ENCODE measurements at regions not wholly inside any gene's neighbourhood (a gene's known extent, or its start where the extent isn't known, plus 50 kb on each side); places are given as distances from the start of the nearest gene placed in this dataset.
"Not testable (repeated sequence)": the region's sequence is repeated elsewhere in the genome, so short reads cannot be mapped to it uniquely, and the experiment has no call there.

DNA sequence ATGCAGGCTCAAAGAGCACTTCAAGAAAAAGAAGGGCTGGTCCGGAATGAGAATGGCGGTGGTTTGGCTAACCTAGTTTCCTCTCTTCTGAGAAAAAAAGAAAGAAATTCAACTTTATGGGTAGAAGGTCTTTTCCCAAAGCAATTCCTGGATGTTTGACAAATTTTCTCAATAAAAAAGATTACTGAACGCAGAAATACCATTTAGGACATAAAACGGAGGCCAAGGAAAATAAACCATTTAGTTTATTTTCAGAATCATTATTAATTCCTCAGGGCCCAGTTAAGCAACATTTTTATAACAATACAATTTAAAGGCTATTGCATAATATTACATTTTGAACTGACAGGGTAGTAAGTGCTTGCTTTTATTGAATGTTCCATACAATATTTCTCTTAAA is 284.6 kb upstream of the ANKRD30A start:
- no peak for DNase-seq

DNA sequence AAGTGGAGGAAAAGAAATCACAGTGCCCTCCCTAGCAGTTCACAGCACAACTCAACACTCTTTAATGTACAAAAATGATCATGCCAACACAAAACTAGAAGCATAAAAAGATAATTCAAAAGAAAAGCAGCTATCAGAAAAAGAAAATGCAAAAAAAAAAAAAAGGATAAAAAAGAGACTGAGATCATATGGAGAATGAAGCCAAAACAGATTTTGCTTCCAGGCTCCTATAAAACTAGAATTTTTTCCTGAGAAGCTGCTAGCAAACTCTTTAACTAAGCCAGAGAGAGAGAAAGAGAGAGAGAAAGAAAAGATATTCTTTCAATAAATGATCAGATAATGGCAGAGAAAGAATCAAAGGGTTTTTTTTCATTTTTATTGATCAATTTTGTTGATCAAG is 288.0 kb upstream of the ANKRD30A start:
- DNase-seq = no peak

DNA sequence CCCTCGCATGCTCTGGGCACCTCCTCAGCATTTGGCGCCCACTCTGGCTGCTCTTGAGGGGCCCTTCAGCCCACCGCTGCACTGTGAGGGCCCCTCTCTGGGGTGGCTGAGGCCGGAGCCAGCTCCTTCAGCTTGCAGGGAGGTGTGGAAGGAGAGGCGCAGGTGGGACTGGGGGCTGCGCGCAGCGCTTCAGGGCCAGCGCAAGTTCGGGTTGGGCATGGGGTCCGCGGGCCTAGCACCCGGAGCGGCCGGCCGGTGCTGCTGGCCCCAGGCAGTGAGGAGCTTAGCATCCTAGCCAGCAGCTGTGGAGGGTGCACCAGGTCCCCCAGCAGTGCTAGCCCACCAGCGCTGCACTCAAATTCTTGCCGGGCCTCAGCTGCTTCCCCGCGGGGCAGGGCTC is 305.6 kb upstream of the ANKRD30A start:
- no peak for DNase-seq

DNA sequence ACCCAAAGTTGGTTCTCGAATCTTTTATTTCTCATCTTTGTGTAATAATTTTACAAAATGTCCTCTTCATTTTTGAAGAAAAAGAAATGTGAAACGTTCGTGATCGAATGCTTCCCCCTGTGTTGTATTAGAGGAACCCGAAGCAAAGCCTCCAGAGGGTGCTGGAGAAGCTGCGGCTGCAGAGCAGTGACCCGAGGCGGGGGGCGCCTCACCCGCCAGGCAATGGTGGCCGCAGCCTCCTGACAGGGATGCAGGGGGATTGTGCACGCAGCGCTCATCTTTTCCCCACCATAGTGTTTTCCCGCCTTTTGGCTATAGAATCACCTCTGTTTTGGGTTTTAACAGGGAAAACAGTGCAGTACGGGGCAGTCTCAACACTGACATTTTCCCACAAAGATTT is 307.5 kb upstream of the ANKRD30A start:
- no peak for DNase-seq

DNA sequence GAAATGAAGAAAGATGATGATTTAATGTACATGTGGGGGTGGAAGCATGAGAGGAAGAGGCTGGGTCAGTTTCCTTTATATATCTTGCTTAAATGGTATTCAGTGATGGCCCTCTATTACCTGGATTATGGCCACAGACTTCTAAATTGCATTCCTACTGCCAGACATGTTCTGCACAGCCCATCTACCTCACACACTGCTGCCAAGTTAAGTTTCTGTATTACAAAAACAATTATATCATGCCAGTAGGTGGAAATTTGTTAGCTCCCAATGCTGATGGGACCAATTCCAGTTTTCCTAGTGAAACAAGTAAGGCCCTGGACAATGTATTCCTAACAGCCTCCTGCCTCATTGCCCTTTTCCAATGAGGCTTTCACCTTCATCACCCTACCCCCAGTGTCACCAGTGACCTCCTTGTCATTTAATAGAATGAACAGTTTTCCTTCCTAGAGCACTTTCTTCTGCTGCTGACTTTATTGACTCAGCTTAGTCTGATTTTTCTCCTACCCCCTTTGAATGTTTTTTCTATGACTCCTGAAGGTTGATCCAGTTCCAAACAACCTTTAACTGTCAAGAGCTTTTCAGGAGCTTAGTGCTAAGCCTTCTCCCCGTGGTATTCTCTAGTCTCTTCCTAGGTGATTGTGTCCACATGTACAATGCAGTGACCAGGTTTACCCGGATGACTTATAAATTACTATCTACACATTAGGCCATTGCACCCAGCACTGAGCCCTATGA is 316.6 kb upstream of the ANKRD30A start:
- no peak for DNase-seq

DNA sequence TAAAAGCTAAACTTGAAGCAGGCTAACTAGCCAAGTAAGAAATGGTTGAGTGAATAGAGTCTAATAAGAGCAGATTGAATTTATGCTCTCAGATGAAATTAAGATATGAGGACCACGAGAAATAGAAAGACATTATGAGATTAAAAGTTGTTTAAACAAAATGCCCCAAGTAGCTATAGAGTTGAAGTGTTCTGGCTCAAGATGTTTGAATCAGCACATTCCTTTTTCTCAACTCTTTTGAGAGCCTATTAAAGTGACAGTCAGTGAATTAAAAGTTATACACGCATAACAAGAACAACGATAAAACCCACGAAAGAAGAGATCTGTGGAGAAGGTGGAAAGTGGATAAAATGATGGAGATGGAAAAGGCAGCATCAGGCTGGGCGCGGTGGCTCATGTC is 322.2 kb upstream of the ANKRD30A start:
- no peak for DNase-seq

DNA sequence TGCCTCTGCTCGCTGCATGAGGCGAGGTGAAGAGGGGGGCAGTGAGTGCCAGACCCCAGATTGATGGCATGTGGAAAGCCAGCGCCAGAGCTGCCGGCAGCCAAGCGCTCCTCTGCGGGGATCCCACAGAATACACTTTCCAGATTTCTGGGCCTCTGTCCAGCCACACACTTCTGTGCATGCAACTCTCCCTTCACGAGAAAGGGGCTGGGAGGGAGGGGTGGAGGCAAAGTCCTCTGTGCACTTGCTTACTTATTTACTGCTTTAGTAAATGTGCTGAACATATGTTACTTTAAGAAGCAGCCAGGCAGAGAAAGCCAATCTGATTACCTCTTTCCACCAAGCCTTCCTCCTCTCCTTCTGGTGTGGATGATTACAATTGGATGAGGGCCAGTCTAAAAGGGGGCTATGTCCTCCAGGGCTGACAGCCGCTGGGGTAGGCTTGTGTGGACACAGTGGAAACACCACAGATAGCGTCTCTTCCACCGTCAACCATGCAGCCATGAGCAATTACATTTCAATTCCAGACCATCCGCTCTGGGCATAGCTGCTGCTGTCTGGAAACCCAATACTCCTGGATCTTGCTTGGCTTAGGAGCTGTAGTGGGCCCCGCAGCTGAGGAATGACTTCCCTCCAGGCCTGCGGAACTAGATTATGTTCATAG is 322.8 kb upstream of the ANKRD30A start:
- no peak for DNase-seq

DNA sequence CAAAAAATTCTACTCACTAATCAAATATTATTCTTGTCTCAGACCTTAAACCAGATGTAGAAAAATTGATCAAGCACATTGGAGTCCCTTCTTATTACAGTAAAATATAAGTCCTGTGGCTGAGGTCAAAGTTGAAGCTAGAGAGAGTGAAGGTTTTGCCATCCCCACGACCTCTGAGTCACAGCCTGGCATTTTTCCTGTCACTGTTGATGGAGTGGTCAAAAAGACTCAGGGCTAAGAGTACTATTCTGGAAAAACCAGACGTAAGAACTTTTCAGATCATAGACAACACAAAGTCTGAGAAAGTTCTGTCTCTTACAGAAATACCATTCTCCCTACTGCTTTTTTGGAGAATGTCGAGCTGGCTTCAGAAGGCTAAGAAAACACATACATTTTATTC is 323.7 kb upstream of the ANKRD30A start:
- no peak for DNase-seq

DNA sequence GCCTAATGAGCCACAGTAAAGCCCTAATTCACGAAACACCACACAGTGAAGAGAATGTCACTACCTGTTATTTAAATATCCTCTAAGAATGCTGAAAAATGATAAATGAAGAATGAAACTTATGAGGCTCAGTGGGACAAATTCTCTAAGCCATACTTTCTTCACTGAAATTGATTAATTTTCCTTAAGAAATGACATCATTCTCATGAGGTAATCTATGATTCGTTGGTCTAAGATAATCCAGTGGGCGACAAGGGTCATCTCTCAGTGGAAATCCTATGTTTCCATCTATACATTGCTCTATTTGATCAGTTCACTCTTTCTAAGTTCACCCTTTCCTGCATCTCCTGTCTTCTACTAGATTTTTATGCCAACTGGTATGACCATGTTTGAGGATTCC is 330.4 kb upstream of the ANKRD30A start:
- no peak for DNase-seq

DNA sequence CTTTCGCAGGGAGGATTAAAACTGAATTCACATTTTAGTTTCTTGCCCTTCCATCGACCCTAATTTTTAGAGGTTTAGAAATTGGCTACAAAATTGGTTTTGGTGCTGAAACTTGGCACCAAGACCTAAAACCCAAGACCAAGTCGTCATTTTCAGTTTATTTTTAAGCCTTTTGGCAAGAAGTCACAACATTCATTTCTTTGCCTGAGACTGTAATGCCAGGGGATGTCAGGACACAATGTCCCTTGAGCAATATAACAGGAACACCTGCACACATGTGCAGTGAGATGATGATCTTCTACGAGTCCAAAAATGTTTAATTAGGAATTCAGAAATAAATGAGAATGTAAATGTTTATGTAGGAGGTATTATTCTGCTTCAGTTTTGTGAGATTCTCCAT is 335.4 kb upstream of the ANKRD30A start:
- no peak for DNase-seq

DNA sequence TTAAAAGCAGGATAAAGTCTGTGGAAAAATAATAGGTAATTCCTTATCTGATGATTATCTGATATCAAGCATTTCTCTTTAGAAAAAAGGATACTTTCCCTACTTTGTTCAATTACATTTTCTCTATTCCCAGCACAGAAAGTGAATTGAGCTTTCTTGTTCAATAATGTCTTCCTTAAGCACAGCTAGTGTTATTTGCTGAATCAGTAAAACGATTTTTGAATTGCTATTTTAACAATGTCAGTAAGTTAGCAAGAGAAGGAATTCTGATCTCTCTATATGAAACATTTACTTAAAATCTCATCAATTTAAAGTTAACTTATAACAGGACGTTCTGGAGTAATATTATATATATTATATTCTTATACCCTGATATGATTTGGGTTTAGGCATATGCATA is 337.2 kb upstream of the ANKRD30A start:
- no peak for DNase-seq

DNA sequence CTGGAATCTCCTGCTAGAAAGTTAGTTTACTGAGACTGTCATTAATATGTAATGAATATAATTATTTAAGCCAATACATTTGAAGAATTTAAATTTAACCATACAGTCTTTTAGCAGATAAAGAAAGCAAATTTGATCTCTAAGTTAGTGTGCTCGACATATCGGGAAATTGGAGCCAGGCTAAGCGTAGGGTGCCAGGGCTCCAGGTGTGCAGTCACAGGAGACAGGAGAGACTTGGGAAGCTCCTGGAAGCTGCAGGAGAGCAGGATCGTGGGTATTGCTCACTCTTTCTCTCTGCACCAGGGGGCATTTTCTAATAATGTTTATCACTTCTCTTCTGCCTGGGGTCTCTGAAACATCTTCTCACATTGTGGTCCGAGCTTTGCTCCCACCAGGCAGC is 342.0 kb upstream of the ANKRD30A start:
- DNase-seq = no peak

DNA sequence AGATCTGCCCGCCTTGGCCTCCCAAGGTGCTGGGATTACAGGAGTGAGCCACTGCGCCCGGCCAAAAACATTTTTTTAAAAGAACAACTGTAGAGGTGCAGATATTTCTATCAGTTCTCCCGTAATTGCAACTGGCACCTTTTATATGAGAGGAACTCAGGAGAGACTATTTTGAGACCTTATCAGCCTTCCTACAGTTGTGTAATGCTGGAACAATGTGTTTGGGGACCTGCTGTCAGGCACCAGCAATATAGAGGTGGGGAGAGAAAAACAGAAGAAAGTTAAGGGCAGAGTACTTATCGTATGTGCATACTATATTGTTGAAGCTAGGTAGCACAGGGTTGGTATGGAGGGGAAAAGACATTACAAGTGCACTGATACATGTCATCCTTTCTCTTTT is 343.8 kb upstream of the ANKRD30A start:
- no peak for DNase-seq

DNA sequence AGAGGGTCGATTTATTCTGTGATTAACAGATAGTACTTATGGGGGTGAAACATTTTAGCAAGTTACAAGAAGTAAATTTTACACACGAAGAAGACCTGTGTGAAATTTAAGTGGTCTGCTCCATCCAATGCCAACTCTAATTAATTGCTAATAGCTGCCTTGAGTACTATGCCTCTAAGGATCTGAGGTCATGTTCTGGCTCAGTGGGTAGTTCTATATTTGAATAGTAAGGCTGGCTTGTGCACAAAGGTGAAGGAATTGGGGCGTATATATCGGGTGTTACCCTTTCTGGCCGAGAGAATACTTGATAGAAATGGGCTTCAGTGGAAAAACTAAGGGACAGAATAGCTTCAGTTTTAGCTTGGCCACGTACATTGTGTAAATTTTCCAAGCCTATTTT is 345.2 kb upstream of the ANKRD30A start:
- DNase-seq = no peak

DNA sequence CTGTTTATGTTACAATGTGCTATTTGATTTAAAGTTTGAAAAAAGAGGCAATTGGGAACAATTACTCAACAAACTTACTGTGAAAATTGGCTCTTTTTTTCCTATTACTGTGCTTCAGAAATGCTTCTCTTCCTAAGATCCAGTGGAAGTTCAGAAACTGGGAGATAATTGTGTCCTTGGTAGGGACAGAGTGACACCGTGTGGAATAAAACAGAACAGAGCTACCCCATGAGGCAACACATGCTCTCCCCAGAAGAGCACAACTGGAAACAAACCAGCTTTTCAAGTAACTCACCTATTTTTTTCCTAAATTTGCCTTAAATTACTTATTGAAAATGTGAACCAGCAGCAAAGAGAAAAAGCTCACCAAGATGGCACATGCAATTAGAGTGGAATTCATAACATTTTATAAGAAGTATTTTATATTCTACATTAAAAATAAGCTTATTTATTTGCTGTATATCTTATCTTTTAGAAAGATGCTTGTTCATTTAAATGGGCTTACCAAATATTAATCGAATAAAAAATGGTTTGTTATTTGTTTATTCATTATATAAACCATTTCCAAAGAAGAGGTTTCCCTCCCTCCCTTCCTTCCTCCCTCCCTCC is 346.1 kb upstream of the ANKRD30A start:
- DNase-seq = no peak

DNA sequence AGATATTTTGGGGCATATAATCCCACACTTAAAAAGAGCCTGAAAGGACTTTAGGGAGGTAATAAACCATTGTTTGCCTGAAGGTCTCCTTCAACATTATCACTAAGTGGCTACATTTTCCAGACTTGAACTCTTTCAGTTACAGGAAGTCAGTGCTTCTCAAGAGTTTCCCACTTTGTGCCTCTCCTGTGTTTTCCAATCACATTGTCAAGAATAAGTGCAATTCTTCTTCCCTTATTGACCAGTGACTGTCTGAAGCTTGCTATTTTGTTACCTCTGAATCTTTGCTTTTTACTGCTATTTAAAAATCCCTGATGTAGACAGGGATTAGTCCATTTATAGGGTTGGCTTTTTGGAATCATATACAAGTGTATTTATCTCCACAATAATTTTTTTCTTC is 346.7 kb upstream of the ANKRD30A start:
- DNase-seq = no peak

DNA sequence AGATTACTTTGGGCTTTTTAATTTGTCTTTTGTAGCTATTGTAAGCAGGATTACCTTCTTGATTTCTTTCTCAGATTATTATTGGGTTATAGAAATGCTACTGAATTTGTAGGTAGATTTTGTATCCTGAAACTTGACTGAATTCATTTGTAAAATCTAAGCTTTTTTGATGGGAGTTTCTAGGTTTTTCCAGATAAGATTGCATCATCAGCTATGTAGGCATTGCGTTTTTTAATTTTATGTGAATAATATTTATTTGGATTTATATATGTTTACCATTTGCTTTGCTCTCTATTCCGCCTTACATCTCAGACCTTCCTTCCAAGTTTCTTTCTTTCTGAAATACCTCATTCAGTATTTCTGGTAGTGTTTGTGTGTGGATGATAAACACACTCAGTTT is 351.7 kb upstream of the ANKRD30A start:
- no peak for DNase-seq

DNA sequence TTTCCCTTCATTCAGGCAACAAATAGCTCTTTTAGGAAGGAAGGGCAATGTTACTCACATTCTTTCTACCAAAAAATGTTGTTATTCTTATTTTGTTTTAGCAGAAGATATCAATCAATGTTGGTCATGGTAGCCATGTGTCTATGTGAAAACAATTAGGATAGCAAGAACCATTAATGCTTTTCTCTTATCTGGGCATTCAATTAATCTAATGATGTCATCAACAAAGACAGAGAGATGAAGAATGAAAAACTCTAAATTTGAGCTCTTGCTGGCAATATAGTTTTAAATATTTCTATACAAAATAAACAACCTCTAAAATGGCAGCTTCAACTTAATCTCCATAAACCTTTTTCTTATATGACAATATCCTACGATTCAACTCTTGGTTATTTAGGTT is 353.7 kb upstream of the ANKRD30A start:
- no peak for DNase-seq

DNA sequence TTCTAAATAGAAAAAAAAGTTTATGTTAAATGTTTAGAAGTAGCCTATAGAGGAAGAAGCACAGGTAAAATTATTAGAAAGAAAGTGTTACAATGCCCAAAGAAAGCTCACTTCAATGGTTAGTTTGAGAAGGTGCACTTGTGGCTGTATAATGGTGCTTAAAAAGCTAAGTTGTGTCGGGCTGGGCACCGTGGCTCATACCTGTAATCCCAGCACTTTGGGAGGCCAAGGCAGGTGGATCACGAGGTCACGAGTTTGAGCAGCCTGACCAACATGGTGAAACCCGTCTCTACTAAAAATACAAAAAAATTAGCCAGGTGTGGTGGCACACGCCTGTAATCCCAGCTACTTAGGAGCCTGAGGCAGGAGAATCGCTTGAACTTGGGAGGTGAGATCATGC is 355.7 kb upstream of the ANKRD30A start:
- DNase-seq = not testable (repeated sequence)

DNA sequence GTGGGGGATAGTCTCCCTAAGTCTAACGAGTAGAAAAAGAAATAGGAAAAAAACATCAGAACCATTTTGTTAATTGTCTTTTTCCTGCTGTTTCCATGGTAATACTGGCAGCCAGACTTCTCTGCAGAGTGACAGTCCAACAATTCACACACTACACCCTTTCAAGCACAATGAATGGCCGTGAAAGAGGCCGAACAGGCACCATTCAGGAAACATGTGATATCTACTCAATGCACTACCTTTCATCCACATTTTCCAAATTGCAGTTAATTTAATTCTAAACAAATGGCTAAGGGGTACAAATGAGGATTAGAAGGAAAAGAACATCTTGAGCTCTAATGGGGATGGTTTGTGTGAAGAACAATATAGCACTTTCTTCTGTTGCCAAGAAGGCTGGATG is 358.5 kb upstream of the ANKRD30A start:
- no peak for DNase-seq

DNA sequence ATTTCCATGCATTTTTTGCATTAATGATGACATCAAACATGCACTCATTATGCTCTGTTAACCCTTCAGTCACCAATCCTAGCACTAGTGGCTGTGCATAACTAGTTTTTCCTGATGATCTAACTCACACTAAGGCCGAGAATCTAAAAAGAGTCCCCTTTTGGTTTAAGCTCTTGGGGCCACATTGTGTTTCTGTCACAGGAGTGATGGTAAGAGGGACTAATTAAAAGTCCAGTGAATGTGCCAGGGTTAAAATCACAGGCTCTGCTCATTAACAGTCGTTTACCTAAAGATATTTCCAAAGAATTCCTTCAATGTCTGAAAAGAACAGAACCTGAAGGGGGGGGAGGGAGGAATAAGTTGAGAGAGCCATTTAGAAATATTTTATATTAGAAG is 359.0 kb upstream of the ANKRD30A start:
- DNase-seq = no peak

DNA sequence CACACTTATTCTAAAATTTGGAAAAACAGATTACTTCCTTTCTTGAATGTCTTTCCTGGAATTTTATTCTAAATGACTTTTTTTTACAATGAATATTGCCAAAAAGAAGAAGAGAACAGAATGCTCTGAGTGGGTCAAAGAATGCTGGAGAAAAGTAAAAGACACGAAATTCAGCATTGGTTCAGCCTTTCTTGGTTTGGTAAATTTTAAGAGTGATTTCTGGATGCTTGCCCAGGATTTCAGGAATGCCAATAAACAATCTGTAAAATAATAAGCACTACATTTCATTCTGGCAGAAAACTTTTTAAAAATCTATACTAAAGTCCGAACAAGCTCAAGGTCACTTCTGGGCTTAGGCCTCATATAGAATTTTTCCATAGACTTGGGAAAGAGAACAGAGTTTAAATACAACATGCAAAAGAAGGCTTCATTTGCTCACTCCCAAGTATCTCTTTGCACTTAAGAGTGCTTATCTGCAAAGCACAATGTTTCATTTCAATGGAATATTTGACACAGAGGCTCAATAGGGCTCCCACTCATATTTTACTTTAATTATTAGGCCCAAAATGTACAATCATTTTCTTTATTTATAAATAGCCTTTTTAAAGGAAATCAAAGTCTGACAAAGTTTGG is 359.5 kb upstream of the ANKRD30A start:
- no peak for DNase-seq

DNA sequence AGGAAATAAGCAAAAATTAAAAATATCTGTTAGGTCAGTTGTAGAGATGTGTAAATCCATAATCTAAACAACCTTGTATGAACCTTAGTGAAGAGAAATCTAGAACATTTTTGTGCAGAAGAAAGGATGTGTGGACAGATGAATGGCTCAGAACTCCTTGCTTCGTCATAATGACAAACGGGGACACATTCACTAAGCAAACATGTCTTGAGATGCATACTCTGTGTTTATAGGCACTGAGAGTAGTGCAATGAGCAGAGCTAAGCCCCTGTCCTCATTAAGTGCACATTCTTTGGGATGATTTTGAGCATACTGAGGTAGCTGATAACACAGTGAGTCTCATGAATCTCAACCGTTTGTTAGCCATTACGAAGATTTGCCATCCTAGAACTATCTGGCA is 360.6 kb upstream of the ANKRD30A start:
- DNase-seq = no peak

DNA sequence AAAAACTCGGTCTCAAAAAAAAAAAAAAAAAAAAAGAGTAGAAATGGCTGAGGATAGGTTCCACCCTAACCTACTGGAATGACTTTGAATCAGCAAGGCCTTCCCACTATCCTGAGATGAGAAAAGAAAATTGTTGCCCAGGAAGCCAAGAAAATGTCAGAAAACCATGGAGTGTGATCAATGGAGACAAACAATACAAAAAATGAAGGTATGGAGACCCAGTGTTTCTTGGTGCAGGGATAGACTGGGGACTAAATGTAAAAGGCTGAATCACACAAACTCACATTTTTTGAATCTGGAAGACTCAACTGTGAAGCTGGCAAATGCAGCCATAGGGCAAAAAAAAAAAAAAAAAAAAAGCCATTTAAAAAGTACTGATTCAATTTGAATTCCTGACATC is 364.3 kb upstream of the ANKRD30A start:
- no peak for DNase-seq
